GM12872 (cell line): ENCODE measurements at regions not wholly inside any gene's neighbourhood (a gene's known extent, or its start where the extent isn't known, plus 50 kb on each side); places are given as distances from the start of the nearest gene placed in this dataset.

ENCODE experiments used
- TF ChIP-seq, protein P1 (sequence below): IDR thresholded peaks from 3 replicates; pipeline ENCODE4 v1.5.1; 2011; ENCODE audit warnings: low read depth, mild to moderate bottlenecking, low read length, moderate library complexity; ENCODE audit not compliant: insufficient read depth

DNA sequence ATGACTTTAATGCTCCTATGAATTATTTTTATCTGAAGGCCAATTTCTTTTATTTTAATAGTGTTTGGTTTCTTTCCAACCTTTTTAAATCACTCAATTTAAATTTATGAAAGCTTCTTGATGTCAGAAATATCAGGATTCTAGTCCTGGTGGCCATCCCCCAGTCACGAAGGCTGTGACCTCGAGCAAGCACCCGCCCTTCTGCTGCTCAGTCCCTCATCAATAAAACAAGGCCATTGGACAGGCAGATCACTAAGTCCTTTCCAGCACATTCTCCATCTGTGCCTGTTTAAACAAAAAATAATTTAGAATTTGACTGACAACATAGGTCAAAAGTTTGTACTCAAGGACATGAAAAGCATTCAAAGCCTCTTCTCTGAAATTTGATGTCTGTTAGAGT is 483.6 kb upstream of the VRK2 start:
- TF ChIP-seq, protein P1, sequence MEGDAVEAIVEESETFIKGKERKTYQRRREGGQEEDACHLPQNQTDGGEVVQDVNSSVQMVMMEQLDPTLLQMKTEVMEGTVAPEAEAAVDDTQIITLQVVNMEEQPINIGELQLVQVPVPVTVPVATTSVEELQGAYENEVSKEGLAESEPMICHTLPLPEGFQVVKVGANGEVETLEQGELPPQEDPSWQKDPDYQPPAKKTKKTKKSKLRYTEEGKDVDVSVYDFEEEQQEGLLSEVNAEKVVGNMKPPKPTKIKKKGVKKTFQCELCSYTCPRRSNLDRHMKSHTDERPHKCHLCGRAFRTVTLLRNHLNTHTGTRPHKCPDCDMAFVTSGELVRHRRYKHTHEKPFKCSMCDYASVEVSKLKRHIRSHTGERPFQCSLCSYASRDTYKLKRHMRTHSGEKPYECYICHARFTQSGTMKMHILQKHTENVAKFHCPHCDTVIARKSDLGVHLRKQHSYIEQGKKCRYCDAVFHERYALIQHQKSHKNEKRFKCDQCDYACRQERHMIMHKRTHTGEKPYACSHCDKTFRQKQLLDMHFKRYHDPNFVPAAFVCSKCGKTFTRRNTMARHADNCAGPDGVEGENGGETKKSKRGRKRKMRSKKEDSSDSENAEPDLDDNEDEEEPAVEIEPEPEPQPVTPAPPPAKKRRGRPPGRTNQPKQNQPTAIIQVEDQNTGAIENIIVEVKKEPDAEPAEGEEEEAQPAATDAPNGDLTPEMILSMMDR, result no peak

DNA sequence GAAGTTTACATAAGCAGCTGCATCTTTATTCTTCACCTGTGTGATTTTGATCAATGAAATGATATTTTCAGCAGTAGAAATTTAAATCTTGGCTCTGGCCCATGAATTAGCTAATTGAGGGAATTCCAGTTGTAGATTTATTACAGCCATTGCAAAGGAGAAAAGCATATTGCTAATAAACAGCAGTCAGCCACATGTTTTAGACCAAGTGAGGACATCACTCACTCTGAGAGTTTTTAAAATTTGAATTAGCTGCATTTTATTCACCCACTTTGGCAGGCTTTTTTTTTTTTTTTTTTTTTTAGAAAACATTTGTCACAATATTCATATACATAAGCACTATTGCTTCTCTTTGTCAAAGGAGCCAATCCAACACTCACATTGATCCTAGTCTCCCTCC is 479.4 kb upstream of the VRK2 start:
- TF ChIP-seq, protein P1, result no peak

GRCh38 chr2:57569396-57569795 is 477.2 kb upstream of the VRK2 start:
- TF ChIP-seq, protein P1, result no peak

- TF ChIP-seq, protein P1, result no peak
Observed at GRCh38 chr2:57570961-57571360, 475.6 kb upstream of the VRK2 start.

DNA sequence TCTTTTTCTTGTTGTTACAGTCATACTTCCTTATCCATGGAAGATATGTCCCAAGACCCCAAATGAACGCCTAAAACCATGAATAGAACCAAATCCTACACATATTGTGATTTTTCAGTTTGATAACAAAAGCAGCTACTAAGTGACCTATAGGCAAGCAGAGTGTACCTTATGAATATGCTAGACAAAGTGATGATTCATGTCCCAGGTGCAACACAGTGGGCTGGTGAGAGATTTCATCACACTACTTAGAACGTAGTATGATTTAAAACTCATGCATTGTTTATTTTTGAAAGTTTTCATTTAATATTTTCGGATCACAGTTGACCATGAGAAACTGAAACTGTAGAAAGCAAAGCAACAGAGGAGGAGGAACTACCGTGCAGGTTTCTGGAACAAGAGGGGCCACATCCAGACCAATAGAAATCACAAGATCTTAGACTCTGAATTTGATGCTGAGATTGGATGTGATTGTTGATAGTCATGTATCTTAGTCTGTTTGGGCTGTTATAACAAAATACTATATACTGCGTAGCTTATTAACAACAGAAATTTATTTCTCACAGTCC is 470.8 kb upstream of the VRK2 start:
- TF ChIP-seq, protein P1, result no peak

DNA sequence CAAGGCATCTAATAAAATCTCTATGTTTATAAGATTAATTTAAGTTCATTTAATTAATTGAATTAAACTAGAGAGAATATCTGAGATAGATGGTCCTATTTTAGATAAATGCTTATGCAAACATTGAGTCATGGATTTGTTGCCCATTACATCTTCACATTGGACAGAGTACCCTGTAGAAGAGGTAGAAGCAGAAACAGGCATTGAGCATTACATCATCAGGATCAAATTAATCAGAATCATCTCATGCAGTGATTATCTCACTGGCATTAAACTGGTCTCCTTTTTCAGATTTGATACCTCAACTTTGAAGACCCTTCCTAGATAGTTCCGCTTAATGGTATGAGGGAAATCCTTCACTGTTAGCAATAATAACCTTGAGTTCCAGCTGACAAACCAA is 469.6 kb upstream of the VRK2 start:
- TF ChIP-seq, protein P1, result no peak

DNA sequence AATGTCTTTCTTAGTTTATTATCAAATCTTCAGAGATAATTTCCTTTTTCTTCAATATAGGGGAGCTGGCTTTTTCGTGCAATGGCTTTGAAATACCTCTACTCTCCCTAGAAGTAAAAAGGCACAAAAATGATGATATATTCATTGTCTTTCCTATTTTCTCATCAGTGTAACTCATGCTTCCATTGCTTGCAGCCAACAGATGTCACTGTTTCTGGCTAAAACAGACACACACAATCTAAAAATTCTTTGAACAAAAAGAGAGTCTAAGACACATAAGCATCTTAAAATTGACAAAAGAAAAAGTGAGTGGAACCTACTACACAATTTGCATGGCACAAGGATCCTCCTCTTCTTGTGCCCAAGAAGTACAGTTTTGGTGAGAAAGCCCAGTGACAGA is 448.7 kb upstream of the VRK2 start:
- TF ChIP-seq, protein P1, result no peak

- TF ChIP-seq, protein P1, result no peak
Observed at GRCh38 chr2:57598551-57598950, 448.1 kb upstream of the VRK2 start.
